Glutamatergic neuron (in vitro differentiated cells): ENCODE measurements at regions not wholly inside any gene's neighbourhood (a gene's known extent, or its start where the extent isn't known, plus 50 kb on each side); places are given as distances from the start of the nearest gene placed in this dataset.

Experiments used
- DNase-seq: peaks from one replicate; pipeline ENCODE4 v3.0.0; 2022
- H3K27ac Mint-ChIP-seq: one replicate; pipeline ENCODE4 v1.8.0; 2020; ENCODE audit warnings: mild to moderate bottlenecking, mixed read lengths, inconsistent platforms; ENCODE audit not compliant: unreplicated experiment
- H3K27me3 Mint-ChIP-seq: one replicate; pipeline ENCODE4 v1.8.0; 2020; ENCODE audit warnings: mild to moderate bottlenecking, moderate library complexity, mixed read lengths, inconsistent platforms; ENCODE audit not compliant: unreplicated experiment
- H3K36me3 Mint-ChIP-seq: one replicate; pipeline ENCODE4 v1.8.0; 2020; ENCODE audit warnings: mild to moderate bottlenecking, mixed read lengths, inconsistent platforms; ENCODE audit not compliant: unreplicated experiment
- H3K4me1 Mint-ChIP-seq: one replicate; pipeline ENCODE4 v1.8.0; 2020; ENCODE audit warnings: mild to moderate bottlenecking, low read depth, mixed read lengths, inconsistent platforms; ENCODE audit not compliant: unreplicated experiment
- H3K4me3 Mint-ChIP-seq: one replicate; pipeline ENCODE4 v1.8.0; 2020; ENCODE audit warnings: mild to moderate bottlenecking, mixed read lengths, inconsistent platforms; ENCODE audit not compliant: unreplicated experiment
- H3K9me3 Mint-ChIP-seq: one replicate; pipeline ENCODE4 v1.8.0; 2020; ENCODE audit warnings: mild to moderate bottlenecking, moderate library complexity, mixed read lengths, inconsistent platforms; ENCODE audit not compliant: unreplicated experiment
- CTCF ChIP-seq: fragments of 200-600 bp; sonication (generic); IDR thresholded peaks from one replicate; pipeline ENCODE4 v1.5.0; 2021; ENCODE audit not compliant: partially characterized antibody, unreplicated experiment

GRCh38 chr7:80362677-80363076 lies 149.2 kb downstream of the GNAT3 start:
- Mint-ChIP-seq H3K9me3 (no peaks in the 10 kb centered on the region), H3K4me3 (no peak overlapping the region), H3K27ac (no peak overlapping the region), H3K27me3 (no peaks in the 10 kb centered on the region), H3K4me1 (no peaks in the 10 kb centered on the region), H3K36me3 (peaks cover 11% of the 10 kb centered on the region)
- DNase-seq = no peak
- TF ChIP-seq CTCF = no peak

GRCh38 chr7:80362010-80362618 lies 149.8 kb downstream of the GNAT3 start:
- Mint-ChIP-seq H3K9me3 (no peaks in the 10 kb centered on the region), H3K27me3 (no peaks in the 10 kb centered on the region), H3K36me3 (peaks cover 11% of the 10 kb centered on the region), H3K27ac (no peak overlapping the region), H3K4me3 (no peak overlapping the region), H3K4me1 (no peaks in the 10 kb centered on the region)
- no peak for DNase-seq
- no peak for TF ChIP-seq CTCF

GRCh38 chr7:80359476-80359875 lies 152.4 kb downstream of the GNAT3 start:
- H3K27me3 Mint-ChIP-seq = no peaks in the 10 kb centered on the region
- no peaks in the 10 kb centered on the region for H3K4me1 Mint-ChIP-seq
- H3K36me3 Mint-ChIP-seq = no peaks in the 10 kb centered on the region
- TF ChIP-seq CTCF = no peak
- no peak for DNase-seq
- no peak overlapping the region for H3K27ac Mint-ChIP-seq
- no peak overlapping the region for H3K4me3 Mint-ChIP-seq
- no peaks in the 10 kb centered on the region for H3K9me3 Mint-ChIP-seq

GRCh38 chr7:80359029-80359428 lies 152.8 kb downstream of the GNAT3 start:
- Mint-ChIP-seq H3K4me1 (no peaks in the 10 kb centered on the region), H3K9me3 (no peaks in the 10 kb centered on the region)
- TF ChIP-seq CTCF = no peak

GRCh38 chr7:80357530-80357929 lies 154.3 kb downstream of the GNAT3 start:
- Mint-ChIP-seq H3K27ac (no peak overlapping the region), H3K4me1 (no peaks in the 10 kb centered on the region), H3K4me3 (no peak overlapping the region), H3K9me3 (no peaks in the 10 kb centered on the region), H3K36me3 (no peaks in the 10 kb centered on the region), H3K27me3 (no peaks in the 10 kb centered on the region)
- no peak for DNase-seq
- no peak for TF ChIP-seq CTCF

More at GRCh38 chr7:80359029-80359428, 152.8 kb downstream of the GNAT3 start:
- Mint-ChIP-seq H3K27ac (no peak overlapping the region), H3K27me3 (no peaks in the 10 kb centered on the region), H3K4me3 (no peak overlapping the region), H3K36me3 (no peaks in the 10 kb centered on the region)
- no peak for DNase-seq
